SK-N-MC (cell line): ENCODE measurements at regions not wholly inside any gene's neighbourhood (a gene's known extent, or its start where the extent isn't known, plus 50 kb on each side); places are given as distances from the start of the nearest gene placed in this dataset.
"Not testable (repeated sequence)": the region's sequence is repeated elsewhere in the genome, so short reads cannot be mapped to it uniquely, and the experiment has no call there.

Experiments used
- DNase-seq: peaks from one replicate; pipeline ENCODE4 v3.0.0-alpha.2; 2011; ENCODE audit warnings: low read depth, low spot score
- H3K27ac ChIP-seq: fragments of 200-600 bp; sonication (generic); 2 replicates; pipeline ENCODE4 v1.5.1; 2016; ENCODE audit warnings: mixed run types
- H3K36me3 ChIP-seq: fragments of 200-600 bp; sonication (generic); 2 replicates; pipeline ENCODE4 v1.6.1; 2017; ENCODE audit warnings: antibody characterized with exemption, low read length, mixed read lengths; ENCODE audit not compliant: insufficient read depth
- H3K4me3 ChIP-seq: fragments of 200-600 bp; sonication (generic); 2 replicates; pipeline ENCODE4 v1.5.1; 2016
- H3K9ac ChIP-seq: fragments of 200-600 bp; sonication (generic); 2 replicates; pipeline ENCODE4 v1.8.0; 2017; ENCODE audit warnings: mixed run types, mixed read lengths; ENCODE audit not compliant: insufficient read length
- H3K9me3 ChIP-seq: fragments of 200-600 bp; sonication (generic); 2 replicates; pipeline ENCODE4 v1.6.1; 2017; ENCODE audit warnings: low read depth, mild to moderate bottlenecking, antibody characterized with exemption, low read length, moderate library complexity, mixed read lengths
- EZH2 ChIP-seq: fragments of 200-600 bp; sonication (generic); IDR thresholded peaks from one replicate; pipeline ENCODE4 v1.6.1; 2017; ENCODE audit warnings: antibody characterized with exemption
- FOXP2 ChIP-seq: optimal IDR thresholded peaks from 2 replicates; pipeline ENCODE3; 2011; ENCODE audit warnings: mild to moderate bottlenecking, moderate library complexity; ENCODE audit not compliant: insufficient read depth; ENCODE audit errors: extremely low read length, control extremely low read depth
- POLR2AphosphoS5 ChIP-seq: IDR thresholded peaks from 2 replicates; pipeline ENCODE4 v1.6.1; 2012; ENCODE audit warnings: mild to moderate bottlenecking, low read depth, low read length, borderline replicate concordance

DNA sequence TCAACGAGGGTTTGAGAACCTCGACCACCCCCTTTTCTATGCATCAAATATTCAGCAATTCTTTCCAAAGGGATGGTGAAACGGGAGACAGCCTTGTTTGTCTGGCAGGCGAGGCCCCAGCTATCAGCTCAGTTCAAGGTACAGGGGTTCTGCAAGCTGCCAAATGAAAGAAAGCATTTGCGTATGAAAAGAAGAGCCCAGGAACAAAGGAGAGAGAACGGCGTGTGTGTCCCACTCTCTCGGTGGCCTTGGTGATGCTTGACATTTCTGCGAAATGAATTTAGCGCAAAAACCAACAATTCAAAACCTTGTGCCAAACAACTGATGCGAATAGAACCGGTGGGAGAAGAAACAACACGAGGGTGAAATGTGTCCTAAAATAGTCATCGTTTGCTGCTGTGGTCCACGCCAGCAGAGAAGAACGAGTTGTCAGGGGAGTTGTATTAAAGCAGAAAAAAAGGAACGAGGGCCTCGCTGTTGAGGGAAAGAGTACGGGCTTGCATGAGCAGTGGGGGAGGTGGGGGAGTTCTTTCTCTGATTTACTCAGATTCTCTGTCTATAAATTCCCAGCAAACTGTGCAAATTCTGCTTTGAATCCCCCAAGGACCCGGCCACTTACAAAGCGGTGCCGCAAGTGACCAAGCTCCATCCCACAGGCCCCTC is 97.7 kb downstream of the TMEM130 start:
- DNase-seq = no peak
- peak overlapping the region; percentile 61 for H3K4me3 ChIP-seq
- H3K36me3 ChIP-seq = no peaks in the 10 kb centered on the region
- TF ChIP-seq FOXP2 = no peak
- TF ChIP-seq EZH2 = no peak
- TF ChIP-seq POLR2AphosphoS5 = no peak
- no peaks in the 10 kb centered on the region for H3K9me3 ChIP-seq
- H3K27ac ChIP-seq = 0 out of 2 replicates have a peak overlapping the region, but pooled peaks have one; percentile 46
- no peak overlapping the region for H3K9ac ChIP-seq

DNA sequence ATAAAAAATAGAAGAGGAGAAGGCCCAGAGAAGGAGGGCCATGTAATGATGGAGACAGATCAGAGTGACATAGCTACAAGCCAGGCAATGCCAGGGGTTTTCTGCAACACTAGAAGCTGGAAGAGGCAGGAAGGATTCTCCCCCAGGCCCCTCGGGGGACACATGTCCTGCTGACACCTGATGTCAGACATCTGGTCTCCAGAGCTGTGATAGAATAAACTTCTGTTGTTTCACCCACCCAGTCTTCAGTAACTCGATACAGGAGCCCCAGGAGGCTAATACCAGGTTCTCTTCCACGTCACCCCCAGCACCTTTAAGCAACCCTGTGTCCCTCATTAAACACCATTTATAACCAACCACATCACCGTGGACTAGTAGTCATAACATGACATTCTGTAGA is 94.9 kb downstream of the TMEM130 start:
- Histone ChIP-seq H3K9ac (no peak overlapping the region), H3K9me3 (no peaks in the 10 kb centered on the region), H3K4me3 (no peak overlapping the region), H3K27ac (no peak overlapping the region), H3K36me3 (no peaks in the 10 kb centered on the region)
- TF ChIP-seq FOXP2 (no peak), POLR2AphosphoS5 (no peak), EZH2 (no peak)
- DNase-seq = no peak

- Histone ChIP-seq H3K9ac (no peak overlapping the region), H3K27ac (no peak overlapping the region), H3K9me3 (no peaks in the 10 kb centered on the region), H3K4me3 (no peak overlapping the region), H3K36me3 (no peaks in the 10 kb centered on the region)
- TF ChIP-seq FOXP2 (no peak), POLR2AphosphoS5 (no peak), EZH2 (no peak)
- DNase-seq = no peak
Measured at GRCh38 chr7:98777051-98777450, 92.8 kb downstream of the TMEM130 start.

- DNase-seq = no peak
- no peak overlapping the region for H3K4me3 ChIP-seq
- H3K27ac ChIP-seq = no peak overlapping the region
- no peak overlapping the region for H3K9ac ChIP-seq
- TF ChIP-seq POLR2AphosphoS5 (no peak), EZH2 (no peak), FOXP2 (no peak)
- no peaks in the 10 kb centered on the region for H3K36me3 ChIP-seq
- H3K9me3 ChIP-seq = no peaks in the 10 kb centered on the region
Measured at GRCh38 chr7:98778421-98778820, 91.4 kb downstream of the TMEM130 start.

DNA sequence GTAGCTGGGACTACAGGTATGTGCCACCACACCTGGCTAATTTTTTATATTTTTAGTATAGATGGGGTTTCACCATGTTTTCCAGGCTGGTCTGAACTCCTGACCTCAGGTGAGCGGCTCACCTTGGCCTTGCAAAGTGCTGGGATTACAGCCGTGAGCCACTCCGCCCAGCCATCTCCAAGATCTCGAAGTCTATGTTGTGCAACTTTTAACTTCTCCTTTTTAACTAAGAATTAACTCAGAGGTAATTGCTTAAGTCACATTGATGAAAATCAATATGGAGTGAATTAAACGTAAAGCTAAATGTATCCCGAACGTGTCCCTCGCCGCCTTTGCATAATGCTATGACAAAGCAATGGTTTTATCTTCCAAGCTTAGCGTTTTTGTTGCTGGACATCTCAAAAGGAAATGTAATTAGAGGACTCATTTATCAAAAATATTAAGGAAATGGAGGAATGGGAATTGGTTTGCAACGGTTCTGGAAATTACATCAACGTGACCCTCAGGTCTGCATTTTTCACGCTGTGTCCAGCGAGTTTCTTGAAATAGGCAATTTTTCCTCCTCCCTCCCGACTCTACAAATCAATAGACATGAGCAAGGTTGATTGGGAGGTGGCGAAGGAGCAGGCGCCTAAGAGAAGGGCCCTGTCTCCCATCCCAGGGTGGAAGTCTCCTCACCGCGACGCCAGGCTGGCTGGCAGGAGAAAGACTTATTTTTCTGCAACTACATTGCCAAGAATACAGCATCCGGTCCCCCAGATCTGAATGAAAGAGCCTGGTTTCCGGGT is 89.8 kb downstream of the TMEM130 start:
- H3K9ac ChIP-seq = no peak overlapping the region
- no peak overlapping the region for H3K4me3 ChIP-seq
- H3K9me3 ChIP-seq = no peaks in the 10 kb centered on the region
- DNase-seq = peak; percentile 16
- no peaks in the 10 kb centered on the region for H3K36me3 ChIP-seq
- no peak overlapping the region for H3K27ac ChIP-seq
- TF ChIP-seq POLR2AphosphoS5 = no peak
- no peak for TF ChIP-seq FOXP2
- no peak for TF ChIP-seq EZH2

DNA sequence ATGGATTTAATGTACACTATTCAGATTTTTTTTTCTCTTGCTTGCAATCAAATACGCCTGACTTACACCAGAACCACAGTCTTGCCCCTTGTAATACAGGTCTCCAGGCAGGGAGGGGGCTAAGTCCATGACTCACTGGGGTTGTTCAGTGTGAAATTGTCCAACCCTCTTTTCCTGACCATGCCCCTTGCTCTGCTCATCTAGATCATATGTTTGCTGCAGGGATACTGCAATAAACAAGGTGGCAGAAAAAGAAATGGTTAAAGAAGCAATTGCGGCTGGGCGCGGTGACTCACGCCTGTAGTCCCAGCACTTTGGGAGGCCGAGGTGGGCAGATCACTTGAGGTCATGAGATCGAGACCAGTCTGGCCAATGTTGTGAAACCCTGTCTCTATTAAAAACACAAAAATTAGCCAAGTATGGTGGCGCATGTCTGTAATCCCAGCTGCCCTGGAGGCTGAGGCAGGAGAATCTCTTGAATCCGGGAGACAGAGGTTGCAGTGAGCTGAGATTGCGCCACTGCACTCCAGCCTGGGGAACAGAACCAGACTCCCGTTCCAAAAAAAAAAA is 85.5 kb downstream of the TMEM130 start:
- no peak overlapping the region for H3K27ac ChIP-seq
- TF ChIP-seq POLR2AphosphoS5 = no peak
- no peak for TF ChIP-seq EZH2
- TF ChIP-seq FOXP2 = no peak
- no peak for DNase-seq

GRCh38 chr7:98785929-98786571 is 83.8 kb downstream of the TMEM130 start:
- Histone ChIP-seq H3K4me3 (no peak overlapping the region), H3K9me3 (no peaks in the 10 kb centered on the region), H3K36me3 (no peaks in the 10 kb centered on the region), H3K27ac (no peak overlapping the region), H3K9ac (no peak overlapping the region)
- no peak for DNase-seq
- TF ChIP-seq POLR2AphosphoS5 (no peak), FOXP2 (no peak), EZH2 (no peak)

More for the DNA sequence above, 85.5 kb downstream of the TMEM130 start:
- Histone ChIP-seq H3K4me3 (no peak overlapping the region), H3K9me3 (no peaks in the 10 kb centered on the region), H3K36me3 (no peaks in the 10 kb centered on the region), H3K9ac (no peak overlapping the region)

GRCh38 chr7:98788966-98789365 is 80.8 kb downstream of the TMEM130 start:
- H3K36me3 ChIP-seq = no peaks in the 10 kb centered on the region
- H3K27ac ChIP-seq = no peak overlapping the region
- no peaks in the 10 kb centered on the region for H3K9me3 ChIP-seq
- no peak overlapping the region for H3K9ac ChIP-seq
- TF ChIP-seq EZH2 = no peak
- no peak for TF ChIP-seq POLR2AphosphoS5
- no peak for TF ChIP-seq FOXP2
- no peak overlapping the region for H3K4me3 ChIP-seq
- no peak for DNase-seq

DNA sequence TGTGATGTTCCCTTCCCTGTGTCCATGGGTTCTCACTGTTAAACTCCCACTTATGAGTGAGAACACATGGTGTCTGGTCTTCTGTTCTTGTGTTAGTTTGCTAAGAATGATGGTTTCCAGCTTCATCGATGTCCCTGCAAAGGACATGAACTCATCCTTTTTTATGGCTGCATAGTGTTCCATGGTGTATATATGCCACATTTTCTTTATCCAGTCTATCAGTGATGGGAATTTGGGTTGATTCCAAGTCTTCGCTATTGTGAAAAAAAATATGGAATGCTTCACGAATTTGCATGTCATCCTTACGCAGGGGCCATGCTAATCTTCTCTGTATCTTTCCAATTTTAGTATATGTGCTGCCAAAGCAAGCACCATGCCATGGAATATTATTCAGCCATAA is 75.4 kb downstream of the TMEM130 start:
- H3K9me3 ChIP-seq, DNase-seq: not testable (repeated sequence)

More for the DNA sequence above, 75.4 kb downstream of the TMEM130 start:
- H3K27ac ChIP-seq, H3K36me3 ChIP-seq, H3K4me3 ChIP-seq, H3K9ac ChIP-seq: not testable (repeated sequence)
